HK-2 (cell line): ENCODE measurements at regions not wholly inside any gene's neighbourhood (a gene's known extent, or its start where the extent isn't known, plus 50 kb on each side); places are given as distances from the start of the nearest gene placed in this dataset.
"Not testable (repeated sequence)": the region's sequence is repeated elsewhere in the genome, so short reads cannot be mapped to it uniquely, and the experiment has no call there.

Experiments used
- DNase-seq: peaks from one replicate; pipeline ENCODE4 v3.0.0-alpha.2; 2018; ENCODE audit not compliant: unreplicated experiment

DNA sequence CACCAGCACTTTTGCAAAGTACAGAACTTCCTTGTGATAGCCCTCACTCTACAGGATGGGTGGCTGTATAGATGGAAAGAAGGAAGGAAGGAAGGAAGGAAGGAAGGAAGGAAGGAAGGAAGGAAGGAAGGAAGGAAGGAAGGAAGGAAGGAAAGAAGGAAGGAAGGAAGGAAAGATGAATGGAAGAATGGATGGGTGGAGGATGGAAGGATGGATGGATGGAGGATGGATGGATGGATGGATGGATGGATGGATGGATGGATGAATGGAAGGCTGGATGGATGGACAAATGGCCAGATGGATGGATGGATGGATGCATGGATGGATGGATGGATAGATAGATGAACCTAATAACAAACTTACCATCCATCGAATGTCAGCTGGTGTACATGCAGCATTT lies 256.9 kb downstream of the ANKRD60 start:
- not testable (repeated sequence) for DNase-seq

DNA sequence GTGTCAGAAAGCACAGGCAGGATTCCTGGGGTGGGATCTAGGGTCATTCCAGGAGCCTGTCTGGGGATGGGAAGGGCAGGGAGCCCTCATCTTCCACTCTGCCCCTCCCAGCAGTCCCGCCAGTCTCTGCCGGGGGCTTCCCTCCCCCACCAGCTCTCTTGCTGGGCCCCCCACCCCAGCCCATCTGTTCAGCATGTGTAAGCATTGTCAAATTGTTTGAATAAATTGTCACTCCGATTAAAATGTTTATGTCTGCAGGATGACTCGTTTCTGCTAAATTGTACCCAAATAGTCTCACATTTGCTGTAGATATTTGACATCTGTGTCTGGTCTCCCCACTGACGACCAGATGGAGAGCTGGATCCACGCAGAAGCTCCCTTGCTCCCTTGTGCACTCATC lies 257.6 kb downstream of the ANKRD60 start:
- no peak for DNase-seq

- DNase-seq: no peak
These were observed 258.3 kb downstream of the ANKRD60 start for GRCh38 chr20:57970116-57970515.

DNA sequence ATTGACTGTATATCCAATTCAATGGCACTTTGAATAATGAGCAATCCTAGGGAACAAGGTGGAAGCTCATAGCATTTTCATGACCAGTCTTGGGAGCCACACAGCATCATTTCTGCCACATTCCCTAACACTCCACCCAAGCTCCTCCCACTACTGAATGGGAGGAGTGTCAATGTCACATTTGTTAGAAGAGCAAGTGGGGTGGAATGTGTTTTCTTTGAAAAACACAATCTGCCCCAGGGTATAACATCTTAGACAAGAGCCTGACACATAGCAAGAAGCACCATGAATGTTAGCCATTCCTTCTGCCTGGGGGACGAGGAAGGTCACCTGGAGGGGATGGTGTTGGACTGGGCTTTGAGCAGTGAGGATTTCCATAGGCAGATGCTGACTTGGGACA lies 258.3 kb upstream of the PMEPA1 start:
- no peak for DNase-seq

DNA sequence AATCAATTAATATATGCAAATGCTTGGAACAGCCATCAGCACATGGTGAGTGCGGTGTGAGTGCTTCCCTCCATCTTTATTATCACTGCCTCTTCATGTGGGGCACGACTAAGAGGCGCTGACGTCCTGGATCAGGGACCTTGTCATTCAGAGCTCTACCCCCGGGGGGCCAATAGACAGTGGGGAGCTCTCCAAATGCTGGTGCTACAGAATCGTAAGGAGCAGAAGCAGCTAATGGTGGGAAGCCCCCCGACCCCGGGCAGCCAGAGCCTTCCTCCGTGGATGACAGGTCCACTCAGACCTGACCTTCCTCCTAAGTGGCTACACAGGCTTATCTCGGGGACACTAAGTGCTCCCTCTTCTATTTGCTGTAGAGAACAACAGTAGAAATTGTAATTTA lies 257.5 kb upstream of the PMEPA1 start:
- no peak for DNase-seq

- no peak for DNase-seq
These were observed 256.8 kb upstream of the PMEPA1 start for GRCh38 chr20:57966620-57967019.

DNA sequence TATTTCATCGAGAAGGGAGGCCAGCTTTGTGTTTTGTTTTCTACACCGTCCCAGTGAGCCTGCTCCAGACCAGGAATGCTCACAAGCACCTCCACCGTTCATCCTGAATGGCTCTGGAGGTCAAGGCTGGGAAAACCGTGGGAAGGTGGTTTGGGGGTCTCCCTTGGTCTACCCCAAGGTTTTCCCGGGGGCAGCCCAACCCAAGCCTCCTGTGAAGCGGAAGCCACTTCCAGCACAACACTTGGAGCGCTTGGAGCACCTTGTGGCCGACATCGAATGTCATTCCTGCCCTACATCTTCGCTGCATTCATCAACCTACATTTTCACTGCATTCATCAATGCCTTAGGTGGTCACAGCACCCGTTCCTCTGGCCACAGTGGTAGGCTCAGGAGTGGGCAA lies 255.6 kb upstream of the PMEPA1 start:
- DNase-seq: no peak

DNA sequence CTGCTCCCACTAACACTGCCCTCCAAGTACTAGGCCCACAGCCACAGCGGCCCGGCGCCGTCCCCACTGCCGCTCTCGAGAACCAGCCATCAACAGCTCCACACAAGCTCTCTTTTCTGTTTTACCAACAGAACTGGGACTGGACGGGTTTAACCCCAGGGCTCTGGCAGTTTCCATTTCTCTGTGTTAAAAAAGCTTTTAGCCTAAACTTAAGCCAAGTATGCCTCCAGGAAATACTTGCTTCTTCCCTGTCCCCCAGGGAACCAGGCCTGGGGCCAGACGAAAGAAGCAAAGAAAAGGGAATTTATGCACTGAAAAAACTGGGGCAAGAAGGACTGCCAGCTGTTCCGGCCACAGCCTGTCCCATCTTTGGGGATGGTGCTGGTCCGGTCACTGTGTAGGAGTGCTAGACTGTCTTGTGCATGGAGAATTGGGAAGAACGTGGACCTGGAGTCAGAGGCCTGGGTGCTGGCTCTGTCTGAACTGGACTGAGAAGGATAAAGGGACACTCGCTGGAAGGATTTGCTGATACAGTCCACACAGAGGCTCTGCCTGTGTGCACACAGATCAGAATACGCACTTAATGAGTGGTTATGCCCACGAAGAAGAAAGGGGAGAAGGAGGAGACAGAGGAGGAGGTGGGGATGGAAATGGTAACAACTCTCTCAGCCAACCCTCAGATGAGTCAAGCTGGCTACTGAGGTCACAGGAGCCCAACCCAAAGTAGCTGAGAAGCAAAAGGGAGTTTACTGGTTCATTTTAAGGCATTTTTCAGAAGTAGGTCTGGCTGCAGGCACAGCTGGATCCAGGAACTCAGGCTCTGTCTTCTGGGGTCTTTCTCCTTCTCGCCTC lies 254.4 kb upstream of the PMEPA1 start:
- no peak for DNase-seq

- no peak for DNase-seq
These were observed 251.2 kb upstream of the PMEPA1 start for GRCh38 chr20:57960803-57961575.

DNA sequence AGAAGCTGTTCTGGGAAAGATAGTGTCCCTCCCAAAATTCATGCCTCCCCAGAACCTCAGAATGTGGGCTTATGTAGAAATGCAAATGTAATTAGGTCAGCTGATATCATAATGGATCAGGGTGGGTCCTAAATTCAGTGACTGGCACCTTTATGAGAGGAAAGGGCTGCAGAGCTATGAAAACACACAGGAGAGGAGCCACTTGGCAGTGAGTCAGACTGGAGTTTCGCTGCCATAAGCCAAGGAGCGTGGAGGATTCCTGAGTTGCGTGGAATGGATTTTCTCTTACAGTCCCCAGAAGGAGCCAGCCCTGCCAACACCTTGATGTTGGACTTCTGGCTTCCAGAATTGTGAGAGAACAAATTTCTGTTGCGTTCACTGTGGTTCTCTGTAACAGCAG lies 249.8 kb upstream of the PMEPA1 start:
- DNase-seq: no peak

GRCh38 chr20:57959018-57959417 lies 249.2 kb upstream of the PMEPA1 start:
- DNase-seq: no peak

DNA sequence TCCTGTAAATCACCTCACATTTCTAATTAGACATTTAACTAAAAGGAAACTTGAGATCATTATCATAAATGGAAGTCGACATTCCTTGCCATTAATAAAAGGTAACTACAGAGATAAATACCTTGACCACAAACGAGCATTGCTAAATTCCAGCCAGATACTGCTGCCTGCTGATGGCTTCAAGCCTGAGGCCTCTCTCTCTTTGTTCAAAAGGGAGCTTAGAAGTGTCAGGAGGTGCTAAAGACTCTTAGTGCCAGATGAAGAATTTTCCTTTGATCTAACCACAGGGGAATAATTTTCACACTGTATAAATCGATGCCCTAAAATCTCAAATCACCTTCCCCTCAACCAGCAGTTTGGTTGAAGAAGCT lies 248.2 kb upstream of the PMEPA1 start:
- DNase-seq: no peak

DNA sequence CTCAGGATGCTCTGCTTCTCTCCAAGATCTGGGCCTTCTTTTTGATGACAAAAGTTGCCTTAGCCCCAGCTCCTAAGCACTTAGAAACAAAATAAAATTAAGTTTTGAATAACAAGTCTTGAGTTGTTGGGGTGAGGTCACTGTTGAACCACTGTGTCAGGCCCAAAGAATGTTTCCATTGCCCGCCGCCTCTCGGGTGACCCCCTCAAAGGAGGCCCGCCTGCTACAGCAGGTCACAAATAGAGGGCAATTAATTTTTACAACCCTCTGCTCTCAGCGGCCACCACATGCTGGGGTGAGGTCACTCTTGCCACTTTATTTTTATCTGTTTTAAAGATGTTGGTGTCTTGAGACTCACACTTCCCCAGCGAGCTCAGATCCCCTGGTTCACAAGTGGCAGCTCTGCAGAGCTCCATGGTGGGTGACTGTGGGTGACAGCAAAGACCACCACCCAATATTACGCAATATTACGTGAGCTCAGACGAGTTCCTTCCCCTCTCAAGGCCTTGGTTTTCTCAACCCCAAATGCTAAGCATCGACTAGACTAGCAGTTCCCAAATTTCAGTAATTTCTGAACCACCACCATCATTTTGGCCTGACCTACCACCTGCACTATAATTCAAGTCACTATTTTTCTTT lies 247.7 kb upstream of the PMEPA1 start:
- DNase-seq: no peak

DNA sequence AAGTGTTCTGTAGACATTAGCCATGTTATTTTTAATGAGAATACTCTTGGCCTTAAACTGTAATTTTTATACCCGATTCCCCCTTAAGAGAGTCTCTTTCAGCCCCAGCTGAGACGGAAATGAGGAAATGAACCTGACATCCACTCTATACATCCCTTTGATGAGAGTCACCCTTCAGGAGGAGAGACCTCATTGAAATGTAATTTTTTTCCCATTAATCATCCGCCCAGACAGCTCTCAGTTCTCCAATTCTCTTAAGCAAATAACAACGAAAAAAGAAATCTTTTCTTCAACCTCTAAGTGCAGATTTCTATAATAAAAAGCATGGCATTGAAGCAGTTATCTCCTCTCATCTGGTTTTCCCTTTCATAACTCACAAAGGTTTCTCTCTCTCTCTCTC lies 243.8 kb upstream of the PMEPA1 start:
- DNase-seq: no peak

DNA sequence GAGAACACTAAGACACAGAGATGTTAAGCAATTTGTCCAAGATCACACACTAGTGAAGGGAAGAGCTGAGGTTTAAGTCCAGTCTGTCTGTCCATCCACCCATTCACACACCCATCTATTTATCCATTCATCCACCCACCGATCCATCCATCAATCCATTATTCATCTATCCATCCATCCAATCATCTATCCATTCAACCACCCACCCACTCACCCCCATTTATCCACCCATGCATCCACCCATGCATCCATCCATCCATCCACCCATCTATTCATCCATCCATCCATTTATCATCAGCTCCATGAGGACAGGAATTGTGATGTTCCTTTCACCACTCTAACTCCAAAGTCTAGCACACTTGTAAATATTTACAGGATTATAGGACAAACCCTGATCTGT lies 242.3 kb upstream of the PMEPA1 start:
- DNase-seq: no peak

DNA sequence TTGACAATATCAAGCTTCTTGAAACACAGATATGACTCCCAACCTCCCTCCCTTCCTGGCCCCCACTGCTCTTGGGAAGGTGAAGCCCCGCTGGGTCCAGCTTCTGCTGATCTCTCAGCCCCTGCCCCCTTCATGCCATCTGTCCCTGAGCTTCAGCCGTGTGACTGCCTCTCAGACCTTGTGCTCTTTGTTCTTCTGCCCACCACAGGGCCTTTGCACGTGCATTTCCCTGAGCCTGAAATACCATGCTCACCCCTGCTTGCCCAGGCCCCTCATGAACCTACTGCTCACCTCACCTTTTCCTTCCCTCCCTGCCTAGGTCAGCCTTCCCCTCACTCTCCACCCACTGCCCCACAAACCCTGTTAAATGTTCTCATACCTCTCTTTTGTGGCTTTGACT lies 241.7 kb upstream of the PMEPA1 start:
- DNase-seq: no peak

GRCh38 chr20:57950764-57951485 lies 241.1 kb upstream of the PMEPA1 start:
- DNase-seq: no peak

DNA sequence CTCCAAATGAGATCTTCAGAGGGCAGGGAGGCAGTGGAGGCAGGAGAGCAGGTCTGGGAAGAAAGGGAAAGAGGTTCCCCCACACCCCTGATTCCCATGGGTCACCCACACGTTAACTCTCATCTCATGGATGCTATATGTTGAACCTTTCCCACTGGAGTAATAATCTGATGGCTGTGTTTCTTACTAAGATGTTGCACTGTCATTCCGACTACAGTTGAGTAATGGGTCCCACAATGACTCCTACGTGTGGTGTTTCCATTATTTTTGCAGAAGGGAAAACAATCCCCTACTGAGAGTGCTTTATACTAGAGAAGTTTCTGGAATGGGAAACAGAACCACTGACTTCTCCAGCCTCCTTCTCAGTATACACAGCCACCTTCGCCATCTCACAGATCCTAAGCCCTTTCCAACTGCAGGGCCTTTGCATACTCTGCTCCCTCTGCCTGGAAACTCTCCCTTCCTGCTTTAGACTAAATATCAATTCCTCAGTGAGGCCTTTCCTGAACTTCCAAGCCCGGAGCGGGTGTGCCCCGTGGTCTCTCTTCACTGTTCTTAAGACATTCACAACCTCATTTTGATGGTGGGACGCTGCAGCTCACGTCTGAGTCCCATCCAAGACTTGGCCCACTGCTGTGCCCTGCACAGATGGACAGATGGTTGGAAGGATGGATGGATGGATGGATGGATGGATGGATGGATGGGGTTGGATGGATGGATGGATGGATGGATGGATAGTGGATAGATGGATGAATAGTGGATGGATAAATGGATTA lies 238.6 kb upstream of the PMEPA1 start:
- DNase-seq: no peak

GRCh38 chr20:57947421-57948179 lies 237.8 kb upstream of the PMEPA1 start:
- DNase-seq: no peak

DNA sequence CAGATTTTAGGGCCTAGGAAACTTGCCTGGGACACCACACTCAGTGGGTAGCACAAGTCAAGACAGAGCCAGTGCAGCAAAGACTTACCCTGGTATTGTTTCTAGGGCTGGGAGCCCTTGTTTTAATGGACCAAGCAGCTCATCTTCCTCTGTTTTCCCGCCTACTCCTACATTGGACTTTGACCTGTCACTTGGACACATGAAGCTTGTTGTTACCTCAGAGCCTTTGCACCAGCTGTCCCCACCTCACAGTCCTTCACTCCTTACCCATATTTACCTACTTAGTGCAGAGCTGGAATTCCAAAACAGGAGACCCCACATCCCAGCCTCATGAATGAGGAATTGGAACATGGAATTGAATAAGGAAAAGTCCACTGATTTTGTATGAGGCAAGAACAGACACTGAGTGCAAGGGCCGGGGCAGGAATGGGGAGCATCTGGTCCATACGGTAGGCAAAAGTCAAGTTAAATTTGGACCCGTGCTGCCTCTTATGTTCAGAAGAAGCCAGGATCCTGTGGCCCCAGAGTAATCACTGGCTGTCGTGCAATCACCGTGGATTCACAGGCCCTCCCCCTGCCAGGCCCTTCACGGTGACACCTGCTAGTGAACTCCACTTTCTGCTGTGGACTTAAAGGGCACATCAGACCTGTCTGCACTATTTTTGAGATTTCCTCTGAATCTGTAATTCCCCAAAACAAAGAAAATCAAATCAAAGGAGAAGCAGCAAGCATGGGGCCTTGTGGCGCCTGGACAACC lies 236.9 kb upstream of the PMEPA1 start:
- DNase-seq: no peak
